ENCODE measurements at regions not wholly inside any gene's neighbourhood (a gene's known extent, or its start where the extent isn't known, plus 50 kb on each side); places are given as distances from the start of the nearest gene placed in this dataset.

- no peak for TF ChIP-seq CTCF (IDR thresholded peaks at IDR 0.05; ENCODE audit: low read length)
- TF ChIP-seq EZH2 (optimal IDR thresholded peaks at IDR 0.05; ENCODE audit: low read depth, low read length): no peak
These were observed 392.0 kb downstream of the EMP1 start for GRCh38 chr12:13588574-13588973.

All from MM.1S (cell line).